ENCODE measurements at regions not wholly inside any gene's neighbourhood (a gene's known extent, or its start where the extent isn't known, plus 50 kb on each side); places are given as distances from the start of the nearest gene placed in this dataset.

- no peak for DNase-seq
Observed at GRCh38 chr6:30806581-30807183, 62.3 kb upstream of the IER3 start.

GRCh38 chr6:30804333-30804732 lies 60.0 kb upstream of the IER3 start:
- no peak for DNase-seq

GRCh38 chr6:30802731-30803130 lies 58.4 kb upstream of the IER3 start:
- DNase-seq = no peak

GRCh38 chr6:30801950-30802349 lies 57.6 kb upstream of the IER3 start:
- DNase-seq = no peak

DNA sequence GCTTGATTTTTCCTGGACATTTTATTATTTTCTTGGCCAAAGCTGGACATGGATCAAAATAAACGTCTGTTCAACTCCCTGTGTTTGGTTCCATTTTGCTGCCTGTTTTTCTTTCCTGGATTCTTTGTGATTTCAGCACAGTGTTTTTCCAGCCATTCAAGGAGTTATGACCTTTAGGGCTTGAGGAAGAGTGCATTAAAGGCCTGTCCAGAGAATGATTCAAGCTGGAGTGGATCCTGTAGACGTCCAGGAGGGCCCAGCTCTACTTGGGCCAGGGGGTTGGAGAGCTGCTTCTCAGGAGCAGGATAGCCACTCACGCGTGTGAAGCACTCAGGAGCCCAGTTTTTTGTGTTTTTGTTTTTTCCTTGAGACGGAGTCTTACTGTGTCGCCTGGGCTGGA lies 56.5 kb upstream of the IER3 start:
- no peak for DNase-seq

DNA sequence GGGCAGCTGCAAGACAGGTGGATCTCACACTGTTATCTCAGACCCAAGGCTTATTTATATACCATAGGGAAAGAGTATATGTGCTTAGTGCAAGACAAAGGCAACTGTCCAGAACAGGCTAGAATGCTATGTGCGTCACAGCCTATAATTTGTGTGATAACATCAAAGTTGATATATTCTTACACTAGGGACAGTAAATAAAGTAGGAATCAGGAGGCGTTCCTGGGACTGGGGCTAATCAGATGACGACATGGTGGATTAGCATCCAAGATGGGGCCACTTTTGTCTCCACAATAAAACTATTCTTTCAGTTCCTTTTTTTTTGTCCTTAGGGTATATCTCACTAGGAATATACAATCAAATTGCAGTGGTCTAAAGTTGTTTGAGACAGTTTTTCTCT lies 54.9 kb upstream of the IER3 start:
- DNase-seq = no peak

GRCh38 chr6:30798494-30798893 lies 54.1 kb upstream of the IER3 start:
- DNase-seq = no peak

- DNase-seq = no peak
Observed at GRCh38 chr6:30795549-30796293, 51.4 kb upstream of the IER3 start.

Measured in NCI-H1694 treated with DMSO at 0.1 percent for 48 hours (cell line).